HL-60 (cell line): ENCODE measurements at regions not wholly inside any gene's neighbourhood (a gene's known extent, or its start where the extent isn't known, plus 50 kb on each side); places are given as distances from the start of the nearest gene placed in this dataset.

ENCODE experiments used
- CTCF ChIP-seq: IDR thresholded peaks from one replicate; pipeline ENCODE4 v1.5.1; 2011; ENCODE audit warnings: low read length, control low read depth, inconsistent platforms; ENCODE audit not compliant: insufficient read depth
- REST ChIP-seq: IDR thresholded peaks from 2 replicates; pipeline ENCODE4 v1.6.1; 2012; ENCODE audit warnings: low read depth; ENCODE audit not compliant: insufficient replicate concordance

- TF ChIP-seq REST: no peak
- no peak for TF ChIP-seq CTCF
These were observed 170.0 kb upstream of the ALKAL2 start for GRCh38 chr2:457792-458424.
